Esophagus squamous epithelium (tissue), 4 donors: ENCODE measurements at regions not wholly inside any gene's neighbourhood (a gene's known extent, or its start where the extent isn't known, plus 50 kb on each side); places are given as distances from the start of the nearest gene placed in this dataset.

Experiments
- POLR2A ChIP-seq, 4 donors: fragments of 450-650 bp; IDR thresholded peaks; one replicate each; pipeline ENCODE4 v1.6.1; 2017; ENCODE audit warnings: antibody characterized with exemption in 4 of 4, mild to moderate bottlenecking in 4 of 4, moderate library complexity in 3 of 4
- TF ChIP-seq, protein P1 (sequence below), 6 experiments: fragments of 450-650 bp in 4 of 6; fragments of 200-600 bp in 2 of 6; sonication (generic) in 2 of 6; IDR thresholded peaks; one replicate each; pipeline ENCODE4 v1.5.1; 2016 to 2019; ENCODE audit warnings: antibody characterized with exemption in 6 of 6, mild to moderate bottlenecking in 4 of 6, moderate library complexity in 4 of 6

DNA sequence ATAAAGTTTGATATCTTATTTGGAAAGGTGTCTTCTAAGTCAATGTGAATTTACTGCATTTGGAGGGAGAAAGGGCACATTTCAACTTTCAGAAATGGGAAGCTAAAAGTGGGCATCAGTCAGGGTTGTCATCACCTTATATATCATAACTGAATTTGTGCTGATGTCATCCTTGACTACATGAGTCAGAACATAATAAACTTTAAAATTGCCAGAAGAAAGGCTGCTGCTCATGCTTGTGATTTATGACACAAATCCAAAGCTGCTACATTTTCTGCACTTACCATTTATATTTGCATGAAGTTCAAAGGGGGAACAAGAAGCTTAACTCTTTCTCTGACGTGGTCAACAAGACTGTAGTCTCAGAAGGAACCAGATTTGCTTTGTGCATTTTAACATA is 196.6 kb downstream of the UTP18 start:
- TF ChIP-seq POLR2A (IDR thresholded peaks at IDR 0.05) = no peak
- TF ChIP-seq, protein P1, sequence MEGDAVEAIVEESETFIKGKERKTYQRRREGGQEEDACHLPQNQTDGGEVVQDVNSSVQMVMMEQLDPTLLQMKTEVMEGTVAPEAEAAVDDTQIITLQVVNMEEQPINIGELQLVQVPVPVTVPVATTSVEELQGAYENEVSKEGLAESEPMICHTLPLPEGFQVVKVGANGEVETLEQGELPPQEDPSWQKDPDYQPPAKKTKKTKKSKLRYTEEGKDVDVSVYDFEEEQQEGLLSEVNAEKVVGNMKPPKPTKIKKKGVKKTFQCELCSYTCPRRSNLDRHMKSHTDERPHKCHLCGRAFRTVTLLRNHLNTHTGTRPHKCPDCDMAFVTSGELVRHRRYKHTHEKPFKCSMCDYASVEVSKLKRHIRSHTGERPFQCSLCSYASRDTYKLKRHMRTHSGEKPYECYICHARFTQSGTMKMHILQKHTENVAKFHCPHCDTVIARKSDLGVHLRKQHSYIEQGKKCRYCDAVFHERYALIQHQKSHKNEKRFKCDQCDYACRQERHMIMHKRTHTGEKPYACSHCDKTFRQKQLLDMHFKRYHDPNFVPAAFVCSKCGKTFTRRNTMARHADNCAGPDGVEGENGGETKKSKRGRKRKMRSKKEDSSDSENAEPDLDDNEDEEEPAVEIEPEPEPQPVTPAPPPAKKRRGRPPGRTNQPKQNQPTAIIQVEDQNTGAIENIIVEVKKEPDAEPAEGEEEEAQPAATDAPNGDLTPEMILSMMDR (IDR thresholded peaks at IDR 0.05) = no peak
